HG03460 (cell line): ENCODE measurements at regions not wholly inside any gene's neighbourhood (a gene's known extent, or its start where the extent isn't known, plus 50 kb on each side); places are given as distances from the start of the nearest gene placed in this dataset.
"Not testable (repeated sequence)": the region's sequence is repeated elsewhere in the genome, so short reads cannot be mapped to it uniquely, and the experiment has no call there.

ENCODE experiments used
- ATAC-seq: cut with Tn5 transposase; IDR thresholded peaks from one replicate; pipeline ENCODE4 v1.9.1; 2021; ENCODE audit not compliant: unreplicated experiment

DNA sequence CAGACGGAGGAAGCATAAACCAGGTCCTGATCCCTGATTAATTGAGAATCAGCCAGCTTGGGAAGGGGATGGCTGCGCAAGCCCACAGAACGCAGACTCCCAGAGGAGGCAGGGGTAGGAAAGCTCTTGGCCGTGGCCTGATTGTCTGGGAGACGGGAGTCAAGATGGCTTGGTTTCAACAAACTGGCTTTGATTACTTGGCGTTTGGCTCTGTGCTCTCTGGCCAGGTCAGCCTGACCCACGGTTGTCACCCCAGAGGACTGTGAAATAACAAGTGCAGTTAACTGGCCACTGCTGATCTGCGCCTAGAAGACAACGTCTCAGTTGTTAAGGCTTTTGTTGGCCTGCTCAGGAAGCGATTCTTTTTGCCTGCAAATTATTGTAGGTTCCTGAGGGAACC is 387.0 kb upstream of the PROK2 start:
- no peak for ATAC-seq

DNA sequence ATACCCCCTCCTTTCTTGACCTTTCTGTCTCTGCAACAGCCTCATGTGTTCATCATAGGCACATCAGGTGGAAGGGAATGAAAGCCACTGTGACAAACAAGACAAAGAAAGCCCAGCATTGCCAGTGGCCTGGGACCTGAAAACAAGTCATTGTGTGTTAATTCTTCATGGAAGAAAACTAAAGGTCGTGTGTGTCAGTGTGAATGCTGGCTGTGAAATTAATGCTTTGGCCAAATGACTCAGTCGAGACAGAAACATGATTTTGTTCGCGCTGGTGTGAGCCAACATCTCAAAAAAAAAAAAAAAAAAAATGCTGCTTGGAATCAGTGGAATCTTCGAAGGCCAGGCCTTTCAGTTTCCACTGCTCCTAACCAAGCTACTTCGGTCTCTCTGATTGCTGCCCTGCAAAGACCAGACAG is 386.5 kb upstream of the PROK2 start:
- ATAC-seq = no peak

DNA sequence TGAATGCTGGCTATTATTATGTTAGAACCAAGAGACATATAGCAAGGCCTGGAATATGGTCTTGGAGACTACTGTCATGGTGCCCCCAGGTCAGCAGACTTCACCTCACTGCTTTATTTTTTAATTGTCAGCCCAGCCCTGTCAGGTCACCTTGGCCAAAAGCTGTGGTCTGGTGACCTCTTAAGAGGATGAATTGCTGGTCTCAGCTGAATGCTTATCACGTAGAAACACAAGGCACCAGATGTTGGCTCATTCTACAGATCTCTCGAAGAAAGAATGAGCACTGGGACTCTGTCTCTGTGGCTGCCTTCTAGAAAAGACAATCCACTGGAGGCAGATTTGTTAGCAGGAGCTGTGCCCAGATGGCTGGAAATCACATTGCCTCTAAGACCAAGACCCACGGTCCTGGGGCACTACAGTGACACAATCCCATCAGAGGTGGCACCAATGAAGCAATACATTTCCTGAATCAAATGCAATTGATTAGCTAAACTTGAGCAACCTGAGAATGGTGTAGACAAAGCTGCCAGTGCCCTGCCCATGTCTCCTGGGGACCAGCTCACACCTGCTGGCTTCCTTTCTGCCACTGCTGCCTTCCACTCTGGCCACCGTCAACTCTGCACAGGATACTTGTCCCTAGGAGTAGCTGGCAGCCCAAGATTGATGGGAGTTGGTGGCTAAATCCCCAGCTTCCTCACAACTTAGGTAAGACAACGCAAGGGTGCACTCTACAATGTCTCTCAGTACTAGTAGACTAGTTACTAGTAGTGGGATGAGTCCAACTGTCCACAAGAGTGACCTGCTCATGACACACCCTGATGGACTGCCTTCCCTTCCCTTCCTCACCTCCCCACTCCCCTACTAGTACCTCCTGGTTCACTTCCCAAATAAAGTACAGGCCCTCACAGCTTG is 384.9 kb upstream of the PROK2 start:
- ATAC-seq = no peak

DNA sequence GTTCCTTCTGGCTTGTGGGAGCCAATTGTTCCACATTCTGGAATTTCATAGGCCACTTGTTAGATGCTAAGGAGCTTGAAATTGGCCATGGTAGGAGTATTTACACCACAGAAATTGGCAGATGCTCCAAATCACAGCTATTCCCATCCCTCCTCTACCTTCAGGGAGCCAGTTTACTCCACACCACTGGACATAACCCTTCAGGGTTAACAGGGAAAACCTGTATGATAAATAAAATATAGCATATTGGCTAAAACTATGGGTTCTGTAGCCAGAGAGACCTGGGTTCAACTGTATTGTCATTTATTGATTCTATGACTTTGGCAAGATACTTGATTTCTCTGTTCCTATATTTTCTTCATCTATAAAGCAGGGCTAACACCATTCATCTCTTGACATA is 384.2 kb upstream of the PROK2 start:
- no peak for ATAC-seq

DNA sequence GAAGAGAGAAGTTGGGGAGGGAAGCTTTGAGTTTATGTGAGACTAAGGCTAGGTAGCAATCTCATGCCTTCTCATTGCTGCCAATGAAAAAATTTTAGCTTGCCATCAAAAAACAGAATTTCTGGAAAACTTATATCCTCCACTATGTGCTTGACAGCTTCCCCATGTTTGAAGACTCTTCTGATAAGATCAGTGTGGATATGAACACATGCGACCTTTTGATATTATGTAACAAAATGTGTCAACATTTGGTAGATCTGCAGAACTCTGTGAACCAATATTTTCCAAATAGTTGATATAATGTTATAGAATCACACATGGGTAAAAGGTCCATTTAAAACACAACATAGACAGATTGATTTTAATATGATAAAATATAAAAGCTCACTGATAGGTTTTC is 380.9 kb upstream of the PROK2 start:
- ATAC-seq = no peak

DNA sequence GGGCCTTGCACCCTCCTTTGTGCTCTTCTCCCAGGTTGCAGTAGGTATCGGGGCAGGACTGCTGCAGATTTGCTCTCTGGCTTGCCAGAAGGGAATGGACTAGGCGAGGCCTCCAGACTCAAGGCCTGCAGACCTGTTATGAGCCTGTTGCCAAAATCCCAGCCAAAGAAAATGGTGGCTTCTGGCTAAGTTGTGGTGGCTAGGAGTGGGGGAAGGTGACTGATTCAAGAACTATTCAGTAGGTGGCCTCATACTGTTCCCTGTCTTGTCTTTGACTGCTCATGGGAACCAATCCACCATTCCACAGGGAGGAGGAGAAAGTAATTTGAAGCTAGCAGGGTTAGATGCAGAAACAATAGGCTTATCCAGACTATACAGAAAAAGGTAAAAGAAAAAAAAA is 380.4 kb upstream of the PROK2 start:
- no peak for ATAC-seq

DNA sequence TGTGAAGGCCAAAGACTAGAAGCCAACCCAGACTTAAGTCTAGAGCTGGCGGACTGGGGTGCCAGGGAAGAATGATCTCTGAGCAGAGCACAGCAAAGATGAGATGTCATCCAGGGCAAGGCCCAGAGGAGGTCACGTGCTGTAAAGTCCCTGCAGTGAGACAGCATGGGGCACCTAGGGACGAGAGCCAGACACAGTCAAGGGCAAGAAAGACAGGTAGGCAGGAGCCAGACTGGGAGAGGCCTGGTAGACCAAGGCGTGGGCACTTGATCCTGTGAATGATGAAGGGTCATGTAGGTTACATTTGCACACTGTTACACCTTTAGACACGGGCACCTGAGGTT is 379.7 kb upstream of the PROK2 start:
- no peak for ATAC-seq

DNA sequence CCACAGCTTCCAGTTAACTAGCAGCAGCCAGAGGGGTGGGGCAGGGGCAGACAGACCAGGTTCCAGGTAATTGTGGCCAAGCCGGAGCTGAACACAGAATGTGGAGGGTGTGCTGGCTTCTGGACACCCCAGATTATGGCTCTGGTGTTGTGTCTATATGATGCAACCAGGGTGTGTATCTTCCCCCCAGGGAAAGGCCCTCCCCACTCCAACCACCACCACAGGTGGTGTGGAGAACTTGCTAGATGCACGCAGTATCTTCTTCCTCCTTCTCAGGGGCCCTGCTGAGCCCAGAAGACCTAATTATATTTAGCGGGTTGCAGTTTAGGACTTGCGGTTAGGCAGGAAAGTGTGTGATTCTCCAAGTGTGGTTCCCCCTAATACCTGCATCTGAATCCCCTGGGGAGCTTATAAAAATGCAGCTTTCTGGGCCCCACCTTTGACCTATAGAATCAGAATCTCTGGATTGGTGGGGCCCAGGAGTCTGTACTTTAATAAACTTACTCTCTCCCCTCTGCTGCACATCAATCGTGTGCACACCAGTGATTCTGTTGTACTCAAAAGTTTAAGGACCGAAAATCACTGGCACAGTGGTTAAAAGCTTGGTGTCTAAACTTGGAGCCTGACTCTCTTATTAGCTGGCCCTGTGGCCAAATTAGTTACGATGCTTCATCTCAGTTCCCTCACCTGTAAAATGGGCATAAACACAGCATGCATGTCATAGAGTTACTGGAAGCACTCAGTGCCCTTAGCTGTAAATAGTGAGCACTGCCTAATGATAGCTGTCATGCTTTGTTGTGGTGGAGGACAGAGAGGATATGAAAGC is 379.1 kb upstream of the PROK2 start:
- ATAC-seq = peak; percentile 89

DNA sequence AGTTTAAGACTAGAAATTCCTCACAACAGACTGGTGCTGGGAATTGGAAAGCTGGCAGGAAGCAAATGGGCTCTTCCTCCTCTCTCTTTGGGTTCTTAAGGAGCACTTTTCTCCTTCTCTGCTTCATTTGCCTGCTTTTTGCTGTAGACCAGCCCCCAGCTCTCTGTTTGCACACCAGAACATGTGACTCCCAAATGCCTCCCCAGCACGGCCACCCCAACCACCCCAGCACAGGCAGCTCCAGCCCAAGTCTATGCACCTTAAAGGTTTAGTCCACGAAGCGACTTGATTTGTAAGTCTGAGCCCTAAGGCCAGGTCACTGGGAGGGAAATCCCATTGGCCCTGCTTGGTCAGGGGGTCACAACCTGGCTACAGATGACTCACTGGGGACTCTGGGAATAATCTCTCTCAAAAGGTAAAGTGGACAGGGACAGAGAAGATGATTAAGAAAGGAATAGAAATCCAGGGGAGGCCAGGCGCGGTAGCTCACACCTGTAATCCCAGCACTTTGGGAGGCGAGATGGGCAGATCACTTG is 377.8 kb upstream of the PROK2 start:
- ATAC-seq = no peak

DNA sequence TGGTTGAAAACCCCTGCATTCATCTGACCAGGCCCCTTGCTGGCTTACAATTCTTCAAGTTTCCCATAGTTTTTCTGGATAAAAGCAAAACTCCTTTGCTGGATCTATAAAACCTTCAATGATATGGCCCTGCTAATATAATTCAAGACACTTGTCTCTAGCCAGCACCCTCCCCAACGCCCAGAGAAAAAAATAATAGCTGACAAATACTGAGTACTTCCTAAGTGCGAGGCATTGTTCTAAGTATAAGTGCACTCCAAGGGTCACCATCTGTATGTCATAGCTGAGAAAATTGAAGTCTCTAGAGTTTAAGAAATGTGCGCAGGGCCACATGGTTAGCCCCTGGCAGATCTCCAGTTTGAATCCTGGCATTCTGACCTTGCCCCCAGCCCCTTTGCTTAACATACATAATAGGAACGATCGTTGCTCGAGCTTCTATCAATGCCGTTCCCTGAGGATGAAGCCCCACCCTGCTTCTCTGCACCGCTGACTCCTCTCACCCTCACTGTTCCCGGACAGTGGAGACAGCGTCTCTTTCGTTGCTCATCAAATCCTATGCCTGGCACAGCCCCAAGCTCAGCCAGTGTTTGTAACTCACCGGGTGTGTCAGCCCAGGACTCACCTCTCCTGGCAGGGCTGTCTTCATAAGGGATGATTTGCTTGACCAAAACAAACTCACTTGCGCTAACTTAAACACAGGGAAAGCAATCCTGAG is 377.1 kb upstream of the PROK2 start:
- no peak for ATAC-seq

DNA sequence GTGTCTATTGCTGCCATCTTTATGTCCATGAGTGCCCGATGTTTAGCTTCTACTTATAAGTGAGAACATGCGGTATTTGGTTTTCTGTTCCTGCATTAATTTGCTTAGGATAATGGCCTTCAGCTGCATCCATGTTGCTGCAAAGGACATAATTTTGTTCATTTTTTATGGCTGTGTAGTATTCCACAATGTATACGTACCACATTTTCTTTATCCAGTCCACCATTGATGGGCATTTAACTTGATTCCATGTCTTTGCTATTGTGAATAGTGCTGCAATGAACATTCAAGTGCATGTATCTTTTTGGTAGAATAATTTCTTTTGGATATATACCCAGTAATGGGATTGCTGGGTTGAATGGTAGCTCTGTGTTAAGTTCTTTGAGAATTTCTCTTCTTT is 376.3 kb upstream of the PROK2 start:
- ATAC-seq = not testable (repeated sequence)

DNA sequence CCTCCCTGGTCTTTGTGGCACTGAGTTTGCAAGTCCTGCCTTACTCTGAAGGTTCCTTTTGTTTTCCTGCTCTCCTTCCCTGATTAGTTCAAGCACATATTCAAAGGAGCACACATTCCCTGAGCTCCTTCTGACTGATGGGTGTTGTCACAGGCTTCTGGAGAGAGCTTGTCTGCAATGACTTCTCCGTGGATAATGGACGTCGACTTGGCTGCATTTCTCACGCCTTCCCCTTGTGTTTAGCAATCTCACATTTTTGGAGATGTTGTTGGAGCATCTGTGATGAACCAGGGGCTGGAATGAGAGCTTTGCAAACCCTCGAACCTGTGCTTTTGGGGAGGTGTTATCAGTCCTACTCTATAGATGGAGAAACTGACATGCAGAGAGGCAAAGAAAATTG is 375.4 kb upstream of the PROK2 start:
- no peak for ATAC-seq

DNA sequence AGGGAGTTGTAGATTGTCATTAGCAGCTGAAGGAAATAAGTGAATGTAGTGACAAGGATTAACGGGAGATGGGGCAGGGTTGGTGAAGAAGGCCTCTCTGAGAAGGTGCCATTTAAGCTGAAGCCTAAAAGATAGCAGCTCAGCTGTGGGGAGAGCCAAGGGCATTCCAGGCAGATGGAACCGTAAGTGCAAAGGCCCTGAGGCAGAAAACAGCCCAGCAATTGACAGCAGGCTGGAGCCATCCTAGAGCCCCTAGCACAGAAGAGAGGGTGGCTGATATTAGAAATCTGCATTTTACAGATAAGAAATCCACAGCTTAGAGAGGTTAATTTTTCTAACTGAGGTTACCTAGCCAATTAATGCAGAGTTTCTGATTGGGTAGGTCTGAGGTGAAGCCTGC is 374.5 kb upstream of the PROK2 start:
- no peak for ATAC-seq

DNA sequence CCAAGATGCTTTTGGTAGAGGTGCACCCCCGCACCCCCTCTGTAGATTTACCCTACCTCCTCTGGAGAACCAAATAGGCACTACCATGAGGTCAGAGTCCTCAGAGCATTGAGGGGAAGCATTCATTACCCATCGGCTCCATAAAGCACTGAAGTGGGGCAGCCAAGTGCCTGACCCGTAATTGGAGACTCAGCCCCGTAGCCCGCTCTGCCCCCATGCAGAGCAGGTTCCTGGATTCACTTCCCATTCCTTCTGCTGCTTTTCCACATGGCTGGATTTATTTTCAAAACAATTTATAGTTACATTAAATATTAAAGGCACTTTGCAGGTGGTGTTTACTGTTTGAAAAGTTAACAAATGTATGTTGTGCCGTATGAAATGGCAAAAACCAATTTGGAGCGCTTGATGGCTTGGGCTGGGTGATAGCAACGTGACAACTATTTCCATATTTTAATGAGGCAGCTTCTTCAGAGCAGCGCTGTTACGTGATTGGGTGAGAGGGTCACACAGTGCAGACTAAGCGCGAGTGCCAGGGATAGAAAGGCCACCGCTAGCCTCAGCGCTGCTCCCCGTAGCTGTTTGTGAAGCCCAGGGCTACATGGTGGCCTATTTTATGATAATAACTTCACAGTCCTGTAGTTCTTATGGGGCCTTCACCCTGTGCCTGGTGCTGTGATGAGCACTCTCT is 373.8 kb upstream of the PROK2 start:
- ATAC-seq = no peak

DNA sequence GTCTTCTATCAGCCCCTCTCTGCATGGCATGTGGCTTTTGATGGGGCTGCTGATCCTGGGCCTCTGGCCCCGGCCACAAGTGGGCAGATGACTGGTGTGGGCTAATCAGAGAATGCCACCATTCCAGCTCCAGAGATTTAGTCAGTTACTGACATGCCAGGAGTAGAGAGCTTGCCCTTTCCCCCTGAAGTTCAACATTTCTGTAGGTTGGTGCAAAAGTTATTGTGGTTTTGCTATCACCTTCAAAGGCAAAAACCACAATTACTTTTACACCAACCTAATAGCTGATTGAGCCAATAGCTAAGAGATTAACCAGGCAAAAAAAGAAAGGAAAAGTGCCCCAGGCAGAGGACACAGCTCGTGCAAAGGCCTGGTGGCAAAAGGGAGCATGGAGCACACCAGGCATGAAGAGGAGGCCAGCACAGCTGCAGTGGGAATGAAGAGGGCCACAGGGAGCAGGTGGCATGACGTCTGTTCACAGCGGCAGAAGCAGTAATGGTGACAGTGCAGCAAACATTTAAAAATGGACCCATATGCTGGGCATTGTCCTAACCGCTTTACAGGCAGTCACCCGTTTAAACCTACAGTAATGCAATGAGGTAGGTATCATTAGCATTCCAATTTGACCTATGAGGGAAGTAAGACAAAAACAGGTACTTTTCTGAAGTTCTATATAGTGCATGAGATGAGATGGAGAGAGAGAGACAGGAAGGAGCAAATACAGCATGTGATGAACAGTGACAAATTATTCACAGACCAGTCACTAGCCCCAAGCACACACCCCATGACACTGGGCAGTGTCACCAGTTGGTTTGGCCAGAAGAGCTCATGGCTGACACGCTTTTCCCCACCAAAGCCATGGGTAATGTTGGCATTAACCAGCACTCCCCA is 373.0 kb upstream of the PROK2 start:
- peak; percentile 75 for ATAC-seq

DNA sequence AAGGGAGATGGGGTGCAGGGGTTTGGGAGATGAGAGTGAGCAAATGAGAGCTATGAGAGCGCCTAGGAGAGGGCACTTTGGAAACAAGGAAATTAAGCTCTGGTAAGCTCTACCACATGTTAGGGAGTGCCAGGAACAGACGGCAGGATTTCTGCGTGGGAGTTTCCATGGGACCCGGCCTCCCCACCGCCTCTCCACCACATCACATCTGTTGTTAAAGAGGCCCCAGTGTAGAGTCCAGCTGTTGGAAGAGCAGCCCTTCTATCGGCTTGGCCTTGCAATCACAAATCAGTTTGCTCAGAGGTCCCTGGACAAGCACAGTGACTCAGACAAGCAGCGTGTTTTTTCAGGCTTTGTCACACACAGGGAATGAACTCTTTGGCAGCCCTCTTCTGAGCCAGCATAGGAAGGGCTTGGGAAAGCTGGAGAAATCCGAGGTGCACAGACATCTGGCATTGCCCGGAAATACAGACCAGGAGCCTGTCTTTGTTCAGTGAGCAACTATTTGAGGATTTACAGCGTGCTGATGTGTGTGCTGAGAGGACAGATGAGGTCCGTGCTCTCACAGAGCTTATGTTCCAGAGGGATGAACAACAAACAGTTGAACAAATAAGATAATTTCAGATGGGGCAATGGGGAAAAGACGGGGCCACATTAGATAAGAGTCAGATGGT is 370.6 kb upstream of the PROK2 start:
- ATAC-seq = no peak

DNA sequence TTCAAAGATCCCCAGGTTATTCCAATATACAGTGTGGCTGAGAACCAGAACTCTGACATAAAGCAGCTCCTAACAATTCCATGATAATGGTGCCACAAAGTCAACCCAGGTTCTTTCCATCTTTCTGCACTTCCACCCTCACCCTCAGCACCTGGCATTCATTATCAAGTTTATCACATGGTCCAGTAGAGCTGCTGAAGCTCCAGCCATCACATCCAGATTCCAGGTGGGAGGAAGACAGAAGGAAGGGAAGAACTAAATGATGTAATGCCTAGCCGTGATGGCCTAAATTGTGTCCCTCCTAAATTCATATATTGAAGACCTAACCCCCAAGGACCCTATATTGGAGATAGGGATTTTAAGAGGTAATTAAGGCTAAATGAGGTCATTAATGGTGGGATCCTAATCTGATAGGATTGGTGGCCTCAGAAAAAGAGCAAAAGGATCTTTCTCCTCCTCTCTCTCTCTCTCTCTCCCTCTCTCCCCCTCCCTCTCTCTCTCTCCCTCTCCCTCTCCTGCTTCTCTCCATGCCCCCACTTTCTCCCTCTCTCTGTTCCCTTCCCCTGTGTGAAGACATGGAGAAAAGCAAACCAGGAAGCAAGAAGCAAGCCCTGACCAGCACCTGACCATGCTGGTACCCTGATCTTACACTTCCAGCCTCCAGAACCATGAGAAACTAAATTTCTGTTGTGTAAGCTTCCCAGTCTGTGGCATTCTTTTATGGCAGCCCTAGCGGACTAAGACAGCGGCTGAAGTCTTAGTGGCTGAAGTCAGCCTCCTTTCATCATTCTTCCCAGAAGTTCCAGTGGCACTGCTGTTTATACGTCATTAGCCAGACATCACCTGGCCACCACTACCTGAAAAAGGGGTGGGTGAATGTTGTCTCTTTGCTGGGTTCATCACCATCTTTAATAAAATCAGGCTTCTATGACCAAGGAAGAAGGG is 369.7 kb upstream of the PROK2 start:
- no peak for ATAC-seq
